Activated CD4-positive, alpha-beta T cell treated with anti-CD3 and anti-CD28 coated beads for 36 hours (primary cell): ENCODE measurements at regions not wholly inside any gene's neighbourhood (a gene's known extent, or its start where the extent isn't known, plus 50 kb on each side); places are given as distances from the start of the nearest gene placed in this dataset.
"Not testable (repeated sequence)": the region's sequence is repeated elsewhere in the genome, so short reads cannot be mapped to it uniquely, and the experiment has no call there.

ENCODE experiments used
- ATAC-seq: fragments of 200-7000 bp; cut with Tn5 transposase; one replicate; pipeline ENCODE4 v1.10.0; 2021; ENCODE audit warnings: mild to moderate bottlenecking, moderate library complexity
- CTCF ChIA-PET: fragments of 350-600 bp; sonication (Branson Sonifier 250); formaldehyde crosslinking; loops from one replicate; lab custom pipeline; 2021; ENCODE audit warnings: antibody characterized with exemption; lab: Charles Lee
- POLR2A ChIA-PET: fragments of 350-600 bp; sonication (Branson Sonifier 250); formaldehyde crosslinking; loops from one replicate; lab custom pipeline; 2021; ENCODE audit warnings: antibody characterized with exemption, inconsistent platforms; lab: Charles Lee
- DNase-seq: peaks from one replicate; pipeline ENCODE4 v3.0.0-alpha.2; 2020
- H3K27ac Mint-ChIP-seq: one replicate; pipeline ENCODE4 v1.8.0; 2021; ENCODE audit warnings: mixed read lengths
- H3K27me3 Mint-ChIP-seq: one replicate; pipeline ENCODE4 v1.8.0; 2021; ENCODE audit warnings: mixed read lengths
- H3K36me3 Mint-ChIP-seq: one replicate; pipeline ENCODE4 v1.8.0; 2021; ENCODE audit warnings: low read depth, mixed read lengths
- H3K4me1 Mint-ChIP-seq: one replicate; pipeline ENCODE4 v1.8.0; 2021; ENCODE audit warnings: mixed read lengths
- H3K4me3 Mint-ChIP-seq: one replicate; pipeline ENCODE4 v1.8.0; 2021; ENCODE audit warnings: mild to moderate bottlenecking, moderate library complexity, mixed read lengths
- H3K9me3 Mint-ChIP-seq: one replicate; pipeline ENCODE4 v1.8.0; 2021; ENCODE audit warnings: low read depth, mixed read lengths
- intact Hi-C, 2 experiments: fragments of 100-400 bp; cut with DNase I in 1 of 2; cut with micrococcal nuclease in 1 of 2; formaldehyde crosslinking; loops; one replicate each; pipeline versions ENCODE4 v1.14.2 to v1.15.1; 2022 to 2024; cut with DNase I, micrococcal nuclease

GRCh38 chr7:1349351-1349761 is 109.9 kb downstream of the MICALL2 start:
- Mint-ChIP-seq H3K9me3 (no peaks in the 10 kb centered on the region), H3K4me1 (no peaks in the 10 kb centered on the region), H3K4me3 (no peak overlapping the region), H3K27ac (no peak overlapping the region), H3K27me3 (peaks cover 10% of the 10 kb centered on the region), H3K36me3 (no peaks in the 10 kb centered on the region)
- DNase-seq (no peak), ATAC-seq (no peak)
- POLR2A ChIA-PET, result interaction anchor here (0.7 kb wide), 1 partner anchor 174 kb away, joined by 6 read pairs; no protein-coding TSS in a partner anchor
- intact Hi-C loops, result no loop called here
- CTCF ChIA-PET, result no interaction called here

GRCh38 chr7:1351881-1352625 is 107.2 kb downstream of the MICALL2 start:
- Mint-ChIP-seq H3K9me3 (no peaks in the 10 kb centered on the region), H3K36me3 (no peaks in the 10 kb centered on the region), H3K4me1 (no peaks in the 10 kb centered on the region), H3K27ac (no peak overlapping the region), H3K4me3 (no peak overlapping the region), H3K27me3 (peaks cover 14% of the 10 kb centered on the region)
- POLR2A ChIA-PET, result no interaction called here
- ATAC-seq, result no peak
- intact Hi-C loops, result no loop called here
- DNase-seq, result no peak
- CTCF ChIA-PET, result no interaction called here

- H3K4me3 Mint-ChIP-seq, result no peak overlapping the region
- ChIA-PET POLR2A (no interaction called here), CTCF (no interaction called here)
- ATAC-seq (no peak), DNase-seq (no peak)
- H3K36me3 Mint-ChIP-seq, result no peaks in the 10 kb centered on the region
- no peaks in the 10 kb centered on the region for H3K4me1 Mint-ChIP-seq
- no peak overlapping the region for H3K27ac Mint-ChIP-seq
- peaks cover 14% of the 10 kb centered on the region for H3K27me3 Mint-ChIP-seq
- intact Hi-C loops, result no loop called here
- H3K9me3 Mint-ChIP-seq, result no peaks in the 10 kb centered on the region
Measured at GRCh38 chr7:1352656-1353271, 106.5 kb downstream of the MICALL2 start.

DNA sequence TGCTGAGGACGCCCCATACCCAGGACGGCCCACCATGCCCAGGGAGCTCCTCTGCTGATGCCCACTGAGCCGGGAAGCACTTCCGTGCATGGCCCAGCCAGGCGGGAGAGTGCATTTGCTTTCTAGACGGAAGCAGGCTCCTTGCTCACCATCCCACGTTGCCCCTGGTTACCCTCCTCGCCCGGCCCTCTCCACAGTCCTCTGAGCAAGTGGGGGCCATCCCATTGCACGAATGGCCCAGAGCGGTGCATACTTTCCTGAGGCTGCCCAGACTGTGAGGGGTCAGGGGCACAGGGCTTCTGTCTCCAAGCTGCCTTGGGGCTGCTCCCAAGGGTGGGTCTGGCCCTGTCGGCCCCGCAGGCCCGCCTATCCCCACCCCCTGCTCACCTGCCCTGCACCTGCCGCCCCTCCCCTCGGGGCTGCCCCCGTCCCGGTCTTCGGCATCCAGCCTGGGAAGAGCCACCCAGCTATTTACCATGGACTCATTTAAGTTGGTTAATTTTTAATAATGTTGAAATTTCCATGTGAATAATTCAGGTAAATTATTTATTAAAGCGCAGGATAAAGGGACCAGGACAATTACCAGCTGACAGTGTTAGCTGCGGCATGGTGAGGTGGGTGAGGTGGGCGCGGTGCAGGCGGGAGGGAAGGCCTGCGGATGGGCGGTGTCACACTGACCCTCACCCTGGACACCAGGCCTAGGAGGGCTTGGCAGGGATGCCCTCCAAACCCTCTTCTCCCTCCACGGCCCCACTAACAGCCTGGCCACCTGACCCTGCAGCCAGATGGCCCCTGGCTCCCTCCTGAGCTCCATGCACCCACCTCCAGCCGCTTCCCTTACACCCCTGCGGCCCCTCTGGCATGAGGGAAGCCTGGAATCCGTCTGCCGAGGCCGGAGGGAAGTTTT is 104.4 kb downstream of the MICALL2 start:
- DNase-seq (peak; percentile 0), ATAC-seq (no peak)
- intact Hi-C loops, result no loop called here
- Mint-ChIP-seq H3K27ac (no peak overlapping the region), H3K36me3 (no peaks in the 10 kb centered on the region), H3K9me3 (no peaks in the 10 kb centered on the region), H3K4me3 (no peak overlapping the region), H3K4me1 (no peaks in the 10 kb centered on the region), H3K27me3 (peaks cover 8% of the 10 kb centered on the region)
- ChIA-PET CTCF (interaction anchor here (0.7 kb wide), 1 partner anchor 118 kb away, joined by 3 read pairs; no protein-coding TSS in a partner anchor), POLR2A (no interaction called here)

GRCh38 chr7:1355568-1356340 is 103.5 kb downstream of the MICALL2 start:
- POLR2A ChIA-PET, result no interaction called here
- Mint-ChIP-seq H3K4me1 (no peaks in the 10 kb centered on the region), H3K9me3 (no peaks in the 10 kb centered on the region), H3K4me3 (no peak overlapping the region), H3K36me3 (no peaks in the 10 kb centered on the region), H3K27ac (no peak overlapping the region), H3K27me3 (peaks cover 7% of the 10 kb centered on the region)
- ATAC-seq (no peak), DNase-seq (peak; percentile 2)
- CTCF ChIA-PET, result no interaction called here
- intact Hi-C loops, result no loop called here

DNA sequence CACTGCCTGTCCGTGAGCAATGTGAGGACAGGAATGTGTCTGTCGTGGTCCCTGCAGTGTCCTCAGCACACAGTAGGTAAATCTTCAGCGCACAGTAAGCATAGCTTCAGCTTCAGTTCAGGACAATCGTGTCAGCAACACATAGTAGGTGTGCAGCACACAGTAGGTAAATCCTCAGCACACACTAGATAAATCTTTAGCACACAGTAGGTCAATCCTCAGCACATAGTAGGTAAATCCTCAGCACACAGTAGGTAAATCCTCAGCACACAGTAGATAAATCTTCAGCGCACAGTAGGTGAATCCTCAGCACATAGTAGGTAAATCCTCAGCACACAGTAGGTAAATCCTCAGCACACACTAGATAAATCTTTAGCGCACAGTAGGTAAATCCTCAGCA is 102.4 kb downstream of the MICALL2 start:
- H3K27me3 Mint-ChIP-seq, DNase-seq, H3K36me3 Mint-ChIP-seq, H3K4me3 Mint-ChIP-seq, ATAC-seq, H3K4me1 Mint-ChIP-seq, H3K27ac Mint-ChIP-seq, H3K9me3 Mint-ChIP-seq, CTCF ChIA-PET, intact Hi-C loops, POLR2A ChIA-PET: not testable (repeated sequence)

DNA sequence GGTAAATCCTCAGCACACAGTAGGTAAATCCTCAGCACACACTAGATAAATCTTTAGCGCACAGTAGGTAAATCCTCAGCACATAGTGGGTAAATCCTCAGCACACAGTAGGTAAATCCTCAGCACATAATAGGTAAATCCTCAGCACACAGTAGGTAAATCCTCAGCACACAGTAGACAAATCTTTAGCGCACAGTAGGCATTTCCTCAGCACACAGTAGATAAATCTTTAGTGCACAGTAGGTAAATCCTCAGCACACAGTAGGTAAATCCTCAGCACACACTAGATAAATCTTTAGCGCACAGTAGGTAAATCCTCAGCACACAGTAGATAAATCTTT is 102.0 kb downstream of the MICALL2 start:
- DNase-seq, POLR2A ChIA-PET, ATAC-seq, H3K27me3 Mint-ChIP-seq, H3K9me3 Mint-ChIP-seq, H3K4me1 Mint-ChIP-seq, CTCF ChIA-PET, intact Hi-C loops, H3K4me3 Mint-ChIP-seq, H3K36me3 Mint-ChIP-seq, H3K27ac Mint-ChIP-seq: not testable (repeated sequence)

DNA sequence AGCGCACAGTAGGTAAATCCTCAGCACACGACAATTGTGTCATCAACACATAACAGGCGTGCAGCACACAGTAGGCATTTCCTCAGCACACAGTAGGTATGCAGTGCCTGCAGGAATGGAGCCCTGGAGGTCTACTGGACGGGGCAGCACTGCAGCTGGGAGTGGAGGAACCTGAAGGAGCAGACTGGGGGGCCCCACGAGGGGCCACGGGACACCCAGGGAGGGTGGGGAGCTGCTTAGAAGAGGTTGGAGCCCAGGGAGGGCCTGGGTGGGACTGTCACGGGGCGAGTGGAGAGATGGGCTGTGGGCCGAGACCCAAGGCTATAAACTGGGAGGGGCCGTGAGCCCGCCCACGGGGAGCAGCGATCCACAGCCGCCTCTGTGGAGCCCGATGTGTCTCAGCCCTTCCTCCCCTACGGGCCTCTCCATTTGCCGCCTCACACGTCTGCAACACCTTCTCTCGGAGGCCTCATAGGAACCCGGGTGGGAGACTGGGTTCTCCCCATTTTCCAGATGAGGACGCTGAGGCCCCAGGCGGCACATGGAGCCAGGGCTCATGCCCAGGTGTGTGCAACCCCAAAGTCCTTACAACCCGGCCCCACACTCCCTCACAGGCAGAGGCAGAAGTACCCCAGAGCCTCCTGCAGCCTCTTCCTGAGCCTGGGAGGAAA is 101.5 kb downstream of the MICALL2 start:
- ATAC-seq, result peak; percentile 65
- Mint-ChIP-seq H3K27me3 (peaks cover 4% of the 10 kb centered on the region), H3K4me3 (no peak overlapping the region), H3K36me3 (no peaks in the 10 kb centered on the region), H3K27ac (no peak overlapping the region), H3K9me3 (no peaks in the 10 kb centered on the region), H3K4me1 (no peaks in the 10 kb centered on the region)
- CTCF ChIA-PET, result no interaction called here
- peak; percentile 52 for DNase-seq
- POLR2A ChIA-PET, result no interaction called here
- intact Hi-C loops, result no loop called here

DNA sequence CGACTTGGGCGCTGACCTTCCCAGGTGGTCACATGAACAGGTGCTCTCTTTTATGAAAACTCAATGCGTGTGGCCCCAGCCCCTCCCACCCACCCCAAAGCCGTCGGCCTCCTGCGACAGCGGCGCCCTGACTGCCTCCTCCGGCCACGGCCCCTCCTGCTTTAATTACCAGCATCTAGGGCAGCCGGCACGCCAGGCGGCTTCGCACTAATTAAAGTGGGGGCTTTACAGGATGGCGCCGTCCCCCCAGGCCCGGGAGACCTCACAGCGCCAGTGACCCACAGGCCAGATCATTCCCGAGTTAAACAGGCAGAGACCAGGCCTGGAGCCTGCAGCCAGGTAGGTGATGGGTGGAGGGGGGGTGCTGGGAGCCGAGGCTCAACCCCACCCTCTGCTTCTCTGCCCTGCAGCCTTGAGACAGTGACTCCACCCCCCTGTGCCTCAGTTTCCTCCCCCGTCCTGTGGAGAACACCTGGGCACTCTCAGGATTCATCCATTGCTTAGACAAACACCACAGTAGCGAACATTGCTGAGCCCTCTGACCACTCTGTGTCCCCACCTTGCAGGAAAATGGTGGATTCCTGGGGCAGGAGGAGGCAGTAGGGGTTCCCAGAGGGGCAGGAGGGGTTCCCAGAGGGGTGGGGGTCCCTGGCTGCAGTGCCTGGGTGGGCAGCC is 100.8 kb downstream of the MICALL2 start:
- intact Hi-C loops, result no loop called here
- Mint-ChIP-seq H3K4me1 (no peaks in the 10 kb centered on the region), H3K27ac (no peak overlapping the region), H3K4me3 (no peak overlapping the region), H3K36me3 (no peaks in the 10 kb centered on the region), H3K9me3 (no peaks in the 10 kb centered on the region), H3K27me3 (peaks cover 4% of the 10 kb centered on the region)
- no peak for DNase-seq
- POLR2A ChIA-PET, result no interaction called here
- CTCF ChIA-PET, result no interaction called here
- no peak for ATAC-seq

DNA sequence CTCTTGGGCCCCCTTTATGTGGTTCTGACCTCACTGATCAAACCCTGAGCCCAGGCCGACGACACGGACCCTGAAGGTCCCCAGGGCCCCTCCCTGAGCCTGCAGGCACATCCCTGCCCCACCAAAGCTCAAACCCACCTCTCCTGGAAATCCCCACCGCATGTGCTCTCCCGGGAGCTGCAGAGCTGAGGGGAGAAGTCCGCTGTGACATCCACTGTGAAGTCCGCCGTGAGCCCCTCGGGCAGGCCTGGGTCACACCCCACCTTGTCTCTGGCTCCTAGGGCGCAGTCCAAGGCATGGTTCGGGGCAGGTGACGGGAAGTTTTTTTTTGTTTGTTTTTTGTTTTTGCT is 100.2 kb downstream of the MICALL2 start:
- no peak for DNase-seq
- Mint-ChIP-seq H3K9me3 (no peaks in the 10 kb centered on the region), H3K4me1 (no peaks in the 10 kb centered on the region), H3K27ac (no peak overlapping the region), H3K4me3 (no peak overlapping the region), H3K36me3 (no peaks in the 10 kb centered on the region), H3K27me3 (peaks cover 4% of the 10 kb centered on the region)
- CTCF ChIA-PET, result no interaction called here
- intact Hi-C loops, result no loop called here
- ATAC-seq, result no peak
- POLR2A ChIA-PET, result no interaction called here
